ENCODE measurements at regions not wholly inside any gene's neighbourhood (a gene's known extent, or its start where the extent isn't known, plus 50 kb on each side); places are given as distances from the start of the nearest gene placed in this dataset.

DNA sequence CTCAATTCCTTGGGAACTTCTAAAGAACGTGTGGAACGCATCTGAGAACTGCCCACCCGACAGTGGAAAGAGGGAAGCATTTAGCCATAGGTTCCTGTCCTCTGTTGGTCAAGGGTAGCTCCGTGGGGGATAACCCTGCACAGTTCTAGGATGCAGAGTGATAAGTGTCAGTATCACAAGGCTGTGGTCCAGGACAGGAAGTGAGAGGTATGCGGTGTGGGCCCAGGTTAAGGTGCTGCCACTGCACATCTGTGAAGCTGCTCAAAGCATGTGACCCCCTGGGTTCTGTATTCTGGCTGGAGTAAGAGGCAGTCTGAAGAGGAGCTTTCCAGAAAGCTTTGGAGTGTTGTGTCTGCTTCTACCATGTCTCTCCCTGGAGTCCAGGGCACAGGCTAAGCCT lies 51.7 kb upstream of the HES1 start:
- no peak for DNase-seq (ENCODE audit: low read depth)

Measured in renal cortical epithelial cell (primary cell).